ENCODE measurements at regions not wholly inside any gene's neighbourhood (a gene's known extent, or its start where the extent isn't known, plus 50 kb on each side); places are given as distances from the start of the nearest gene placed in this dataset.

GRCh38 chr6:103018426-103018825, 1624.9 kb downstream of the GRIK2 start:
- TF ChIP-seq TEAD4 (IDR thresholded peaks at IDR 0.05) (no peak), MAX (IDR thresholded peaks at IDR 0.05) (no peak), RAD21 (IDR thresholded peaks at IDR 0.05; ENCODE audit: low read depth) (no peak), TAF1 (IDR thresholded peaks at IDR 0.05; ENCODE audit: low read depth) (no peak), EP300 (IDR thresholded peaks at IDR 0.05; ENCODE audit: borderline replicate concordance) (no peak), REST (IDR thresholded peaks at IDR 0.05; ENCODE audit: low read depth) (no peak), FOXM1 (IDR thresholded peaks at IDR 0.05; ENCODE audit: borderline replicate concordance, low read depth) (no peak), TCF12 (IDR thresholded peaks at IDR 0.05; ENCODE audit: low read depth) (no peak), EGR1 (IDR thresholded peaks at IDR 0.05) (no peak), NFIC (IDR thresholded peaks at IDR 0.05) (no peak), YY1 (IDR thresholded peaks at IDR 0.05; ENCODE audit: low read depth) (no peak), CEBPB (IDR thresholded peaks at IDR 0.05) (no peak)

All from Ishikawa (cell line).